OCI-LY1 (cell line): ENCODE measurements at regions not wholly inside any gene's neighbourhood (a gene's known extent, or its start where the extent isn't known, plus 50 kb on each side); places are given as distances from the start of the nearest gene placed in this dataset.

Source experiments
- EZH2 ChIP-seq: fragments of 200-600 bp; sonication (generic), shearing (Covaris generic); IDR thresholded peaks from 2 replicates; pipeline ENCODE4 v1.8.0; 2017; ENCODE audit warnings: borderline replicate concordance, mixed run types, mild to moderate bottlenecking, antibody characterized with exemption, low read length, moderate library complexity, mixed read lengths
- TF ChIP-seq, protein P1 (sequence below): fragments of 200-600 bp; sonication (generic), shearing (Covaris generic); IDR thresholded peaks from 2 replicates; pipeline ENCODE4 v1.5.1; 2017; ENCODE audit warnings: mild to moderate bottlenecking, antibody characterized with exemption, low read length, moderate library complexity, mixed read lengths

DNA sequence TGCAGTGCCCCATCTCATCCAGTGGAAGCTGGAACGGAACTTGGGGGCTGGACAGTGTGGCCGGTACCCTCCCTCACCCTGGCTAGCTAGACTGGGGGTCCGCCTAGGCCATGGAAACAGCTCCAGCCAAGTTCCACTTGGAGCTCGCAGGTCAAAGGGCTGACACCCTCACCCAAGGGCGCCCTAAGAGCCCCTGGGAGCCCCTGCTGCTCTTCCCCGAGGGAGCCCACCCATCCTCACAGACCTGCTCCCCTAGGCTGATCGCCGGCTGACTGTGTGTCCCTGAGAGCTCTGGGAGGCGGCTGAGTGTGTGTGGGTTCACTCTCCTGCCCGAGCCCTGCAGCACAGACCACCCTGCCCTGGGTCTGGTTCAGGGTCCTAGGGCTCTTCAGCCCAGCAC is 118.2 kb upstream of the OTOS start:
- TF ChIP-seq, protein P1, sequence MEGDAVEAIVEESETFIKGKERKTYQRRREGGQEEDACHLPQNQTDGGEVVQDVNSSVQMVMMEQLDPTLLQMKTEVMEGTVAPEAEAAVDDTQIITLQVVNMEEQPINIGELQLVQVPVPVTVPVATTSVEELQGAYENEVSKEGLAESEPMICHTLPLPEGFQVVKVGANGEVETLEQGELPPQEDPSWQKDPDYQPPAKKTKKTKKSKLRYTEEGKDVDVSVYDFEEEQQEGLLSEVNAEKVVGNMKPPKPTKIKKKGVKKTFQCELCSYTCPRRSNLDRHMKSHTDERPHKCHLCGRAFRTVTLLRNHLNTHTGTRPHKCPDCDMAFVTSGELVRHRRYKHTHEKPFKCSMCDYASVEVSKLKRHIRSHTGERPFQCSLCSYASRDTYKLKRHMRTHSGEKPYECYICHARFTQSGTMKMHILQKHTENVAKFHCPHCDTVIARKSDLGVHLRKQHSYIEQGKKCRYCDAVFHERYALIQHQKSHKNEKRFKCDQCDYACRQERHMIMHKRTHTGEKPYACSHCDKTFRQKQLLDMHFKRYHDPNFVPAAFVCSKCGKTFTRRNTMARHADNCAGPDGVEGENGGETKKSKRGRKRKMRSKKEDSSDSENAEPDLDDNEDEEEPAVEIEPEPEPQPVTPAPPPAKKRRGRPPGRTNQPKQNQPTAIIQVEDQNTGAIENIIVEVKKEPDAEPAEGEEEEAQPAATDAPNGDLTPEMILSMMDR = no peak
- no peak for TF ChIP-seq EZH2
